Upper lobe of left lung (tissue), 6 donors: ENCODE measurements at regions not wholly inside any gene's neighbourhood (a gene's known extent, or its start where the extent isn't known, plus 50 kb on each side); places are given as distances from the start of the nearest gene placed in this dataset.
A peak's percentile ranks its signal among the peaks of the same experiment; 100 is the strongest.
"Not testable (repeated sequence)": the region's sequence is repeated elsewhere in the genome, so short reads cannot be mapped to it uniquely, and the experiment has no call there.

Experiments used
- ATAC-seq, 2 donors: fragments of 200-7000 bp; cut with Tn5 transposase; one replicate each; pipeline ENCODE4 v1.9.1; 2022; ENCODE audit warnings: mild to moderate bottlenecking in 2 of 2, moderate library complexity in 2 of 2; ENCODE audit not compliant: low FRiP score in 2 of 2
- DNase-seq, 2 donors: peaks; one replicate each; pipeline ENCODE4 v3.0.0-alpha.2; 2019 to 2020
- H3K27ac ChIP-seq, 4 donors: fragments of 200-600 bp; sonication (generic); one replicate each; pipeline ENCODE4 v1.5.1; 2016 to 2019
- H3K27me3 ChIP-seq, 4 donors: fragments of 200-600 bp; sonication (generic); one replicate each; pipeline ENCODE4 v1.5.1; 2017 to 2019
- H3K36me3 ChIP-seq, 4 donors: fragments of 200-600 bp; sonication (generic); one replicate each; pipeline ENCODE4 v1.5.1; 2016 to 2019
- H3K4me1 ChIP-seq, 4 donors: fragments of 200-600 bp; sonication (generic); one replicate each; pipeline ENCODE4 v1.5.1; 2018 to 2019
- H3K4me3 ChIP-seq, 4 donors: fragments of 200-600 bp; sonication (generic); one replicate each; pipeline ENCODE4 v1.5.1; 2017 to 2019; ENCODE audit warnings: mild to moderate bottlenecking in 2 of 4, moderate library complexity in 1 of 4
- H3K9me3 ChIP-seq, 4 donors: fragments of 200-600 bp; sonication (generic); one replicate each; pipeline ENCODE4 v1.5.1; 2018 to 2019
- CTCF ChIP-seq, 6 experiments: fragments of 450-650 bp in 4 of 6; fragments of 200-600 bp in 2 of 6; sonication (generic) in 2 of 6; IDR thresholded peaks; one replicate each; pipeline ENCODE4 v1.5.1; 2016 to 2019; ENCODE audit warnings: antibody characterized with exemption in 6 of 6
- EP300 ChIP-seq, 4 donors: sonication (generic); formaldehyde crosslinking; IDR thresholded peaks; one replicate each; pipeline ENCODE4 v1.5.1; 2017; ENCODE audit warnings: antibody characterized with exemption in 4 of 4, control low read depth in 2 of 4
- POLR2A ChIP-seq, 4 donors: fragments of 450-650 bp; IDR thresholded peaks; one replicate each; pipeline ENCODE4 v1.5.1; 2016 to 2017; ENCODE audit warnings: antibody characterized with exemption in 4 of 4, mild to moderate bottlenecking in 2 of 4
- POLR2AphosphoS5 ChIP-seq, 2 donors: sonication (generic); formaldehyde crosslinking; IDR thresholded peaks; one replicate each; pipeline ENCODE4 v1.5.1; 2017; ENCODE audit warnings: antibody characterized with exemption in 2 of 2
- WGBS, 2 donors: methylation state at CpG; one replicate each; pipeline ENCODE4 v1.1.5; 2017 to 2018; 5-methylcytosine and 5-hydroxymethylcytosine counted together
- donor health status: DM: no; HTN: no; CAD: no; lungs with moderate emphysema.
- donor health status: DM: no; HTN: yes; CAD: no; lungs with severe emphysema.

GRCh38 chr12:20148241-20148640 is 220.1 kb upstream of the PDE3A start:
- Histone ChIP-seq H3K4me1 (peaks cover 0 to 6% (median 2%) of the 10 kb centered on the region in 4 donors), H3K27me3 (no peaks in the 10 kb centered on the region), H3K27ac (no peak overlapping the region), H3K9me3 (no peaks in the 10 kb centered on the region), H3K4me3 (no peak overlapping the region), H3K36me3 (no peaks in the 10 kb centered on the region)
- DNase-seq (no peak), ATAC-seq (no peak)
- 68 to 84% methylated on average over 1 of the region's 1 CpG for WGBS, 2 donors
- TF ChIP-seq POLR2A (IDR thresholded peaks at IDR 0.05) (no peak), EP300 (IDR thresholded peaks at IDR 0.05) (no peak), POLR2AphosphoS5 (IDR thresholded peaks at IDR 0.05) (no peak), CTCF (IDR thresholded peaks at IDR 0.05) (no peak)

GRCh38 chr12:20150835-20151422 is 217.4 kb upstream of the PDE3A start:
- peaks cover 0 to 6% (median 2%) of the 10 kb centered on the region in 4 donors for H3K4me1 ChIP-seq
- no peak overlapping the region for H3K27ac ChIP-seq
- H3K36me3 ChIP-seq: no peaks in the 10 kb centered on the region
- no peak for ATAC-seq
- 54 to 58% methylated on average over 6 of the region's 6 CpGs for WGBS, 2 donors
- no peaks in the 10 kb centered on the region for H3K9me3 ChIP-seq
- no peak overlapping the region for H3K4me3 ChIP-seq
- no peaks in the 10 kb centered on the region for H3K27me3 ChIP-seq
- DNase-seq: peak in 1 of 2 donors; percentile 20
- TF ChIP-seq POLR2A (IDR thresholded peaks at IDR 0.05) (no peak), EP300 (IDR thresholded peaks at IDR 0.05) (no peak), POLR2AphosphoS5 (IDR thresholded peaks at IDR 0.05) (no peak), CTCF (IDR thresholded peaks at IDR 0.05) (no peak)

GRCh38 chr12:20154052-20154451 is 214.3 kb upstream of the PDE3A start:
- H3K4me1 ChIP-seq: peaks cover 0 to 6% (median 2%) of the 10 kb centered on the region in 4 donors
- no peak overlapping the region for H3K27ac ChIP-seq
- no peak overlapping the region for H3K4me3 ChIP-seq
- ATAC-seq: no peak
- 92 to 100% methylated on average over 1 of the region's 1 CpG for WGBS, 2 donors
- no peak for TF ChIP-seq CTCF (IDR thresholded peaks at IDR 0.05)
- no peak for TF ChIP-seq EP300 (IDR thresholded peaks at IDR 0.05)
- TF ChIP-seq POLR2A (IDR thresholded peaks at IDR 0.05): no peak
- no peak for TF ChIP-seq POLR2AphosphoS5 (IDR thresholded peaks at IDR 0.05)
- no peaks in the 10 kb centered on the region for H3K36me3 ChIP-seq
- no peak for DNase-seq
- no peaks in the 10 kb centered on the region for H3K27me3 ChIP-seq
- no peaks in the 10 kb centered on the region for H3K9me3 ChIP-seq

GRCh38 chr12:20155374-20155773 is 213.0 kb upstream of the PDE3A start:
- Histone ChIP-seq H3K27me3 (no peaks in the 10 kb centered on the region), H3K36me3 (no peaks in the 10 kb centered on the region), H3K4me1 (peaks cover 0 to 6% (median 2%) of the 10 kb centered on the region in 4 donors), H3K4me3 (no peak overlapping the region), H3K9me3 (no peaks in the 10 kb centered on the region), H3K27ac (no peak overlapping the region)
- WGBS, 2 donors: 56 to 76% methylated on average over 1 of the region's 1 CpG
- DNase-seq: no peak
- TF ChIP-seq EP300 (IDR thresholded peaks at IDR 0.05): no peak
- TF ChIP-seq CTCF (IDR thresholded peaks at IDR 0.05): no peak
- no peak for TF ChIP-seq POLR2A (IDR thresholded peaks at IDR 0.05)
- no peak for TF ChIP-seq POLR2AphosphoS5 (IDR thresholded peaks at IDR 0.05)
- no peak for ATAC-seq

- not testable (repeated sequence) for H3K4me1 ChIP-seq, H3K27me3 ChIP-seq, H3K27ac ChIP-seq, H3K36me3 ChIP-seq, H3K9me3 ChIP-seq, H3K4me3 ChIP-seq, ATAC-seq, DNase-seq
- WGBS, 2 donors: 83 to 100% methylated on average over 2 to 4 of the region's 4 CpGs
Observed at GRCh38 chr12:20160899-20161298, 207.4 kb upstream of the PDE3A start.
